HG03354 (cell line): ENCODE measurements at regions not wholly inside any gene's neighbourhood (a gene's known extent, or its start where the extent isn't known, plus 50 kb on each side); places are given as distances from the start of the nearest gene placed in this dataset.

Experiments
- ATAC-seq: cut with Tn5 transposase; IDR thresholded peaks from one replicate; pipeline ENCODE4 v1.9.1; 2021; ENCODE audit warnings: mild to moderate bottlenecking; ENCODE audit not compliant: unreplicated experiment, poor library complexity, severe bottlenecking

DNA sequence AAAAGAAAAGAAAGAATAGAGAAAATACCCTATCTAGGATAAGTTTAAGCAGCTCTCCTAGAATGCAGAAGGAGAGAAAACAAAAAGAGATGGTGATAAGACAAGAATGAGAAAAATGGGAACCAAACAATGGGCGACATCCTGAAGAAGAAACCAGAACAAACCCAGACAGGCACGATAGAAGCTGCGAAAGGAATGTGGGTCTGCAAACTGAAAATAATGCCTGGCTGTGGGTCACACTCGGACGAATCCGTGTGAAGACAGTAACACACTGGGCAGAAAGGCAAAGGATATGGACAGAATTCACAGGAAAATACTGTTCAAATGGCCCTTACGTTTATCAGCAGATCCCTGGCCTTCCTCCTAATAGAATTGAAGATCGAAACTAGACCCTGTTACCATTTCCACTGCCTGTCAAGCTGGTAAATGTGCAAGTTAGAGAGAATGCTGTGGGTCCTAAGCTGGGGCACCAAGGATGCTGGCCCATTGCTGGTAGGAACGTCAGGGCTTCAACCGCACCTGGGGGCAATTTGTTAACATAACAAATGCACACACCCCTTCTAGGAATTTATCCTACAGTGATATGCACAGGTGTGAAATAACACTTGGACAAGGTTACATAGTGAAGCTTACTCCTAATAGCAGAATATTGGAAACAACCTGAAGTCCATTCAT is 117.5 kb upstream of the RFLNA start:
- ATAC-seq = no peak

DNA sequence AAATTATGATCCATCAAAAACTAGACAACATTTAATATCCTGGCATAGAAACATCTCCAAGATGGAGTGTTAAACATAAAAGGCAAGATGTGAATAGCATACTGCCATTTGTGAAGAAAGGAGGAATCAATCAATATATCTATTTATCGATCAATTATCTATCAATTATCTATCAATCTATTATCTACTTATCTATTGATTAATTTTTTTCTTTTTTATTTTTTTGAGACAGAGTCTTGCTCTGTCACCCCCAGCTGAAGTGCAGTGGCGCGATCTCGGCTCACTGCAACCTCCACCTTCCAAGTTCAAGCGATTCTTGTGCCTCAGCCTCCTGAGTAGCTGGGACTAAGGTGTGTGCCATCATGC is 117.0 kb upstream of the RFLNA start:
- no peak for ATAC-seq

DNA sequence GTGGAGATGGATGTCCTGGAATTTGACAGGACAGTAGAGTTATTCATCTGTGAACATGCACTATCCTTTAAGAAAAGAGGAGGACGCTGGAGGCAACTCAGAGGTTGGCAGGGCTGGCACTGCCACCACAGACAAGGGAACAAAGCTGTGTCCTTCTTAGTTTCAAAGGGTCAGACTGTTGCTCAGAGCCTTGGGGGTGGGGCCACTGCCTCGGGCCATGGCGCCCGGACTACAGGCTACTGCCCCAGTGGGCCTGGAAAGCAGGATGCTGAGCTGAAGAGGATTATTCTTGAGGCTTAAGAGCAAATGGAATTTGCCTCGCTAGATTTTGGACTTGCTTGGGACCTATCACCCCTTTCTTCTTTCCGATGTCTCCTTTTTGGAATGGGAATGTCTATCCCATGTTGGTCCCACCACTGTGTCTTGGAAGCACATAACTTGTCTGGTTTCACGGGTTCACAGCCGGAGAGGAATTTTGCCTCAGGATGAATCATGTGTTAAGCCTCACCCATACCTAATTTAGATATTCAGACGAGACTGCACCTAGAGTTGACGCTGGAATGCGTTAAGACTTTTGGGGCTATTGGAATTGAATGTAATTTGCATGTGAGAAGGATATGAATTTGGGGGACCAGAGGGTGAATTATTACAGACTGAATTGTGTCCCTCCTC is 114.8 kb upstream of the RFLNA start:
- ATAC-seq = no peak

DNA sequence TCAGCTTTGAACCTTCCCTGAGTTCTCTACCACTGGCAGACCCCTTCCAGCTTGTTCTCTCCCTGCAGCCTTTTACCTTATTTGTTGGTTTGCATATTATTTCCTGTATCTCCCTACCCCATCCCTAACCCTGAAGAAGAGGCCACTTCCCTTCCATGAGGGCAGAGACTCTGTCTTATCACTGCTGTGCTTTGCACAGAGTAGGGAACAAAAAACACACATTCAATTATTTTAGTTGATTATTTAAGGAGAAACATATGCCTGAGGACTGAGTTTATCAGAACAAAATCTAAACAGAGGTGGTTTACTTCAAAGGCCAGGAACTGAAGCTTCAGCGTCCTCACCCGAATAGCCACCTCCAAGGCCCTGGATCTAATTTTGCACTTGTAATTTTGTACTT is 111.7 kb upstream of the RFLNA start:
- ATAC-seq = no peak

DNA sequence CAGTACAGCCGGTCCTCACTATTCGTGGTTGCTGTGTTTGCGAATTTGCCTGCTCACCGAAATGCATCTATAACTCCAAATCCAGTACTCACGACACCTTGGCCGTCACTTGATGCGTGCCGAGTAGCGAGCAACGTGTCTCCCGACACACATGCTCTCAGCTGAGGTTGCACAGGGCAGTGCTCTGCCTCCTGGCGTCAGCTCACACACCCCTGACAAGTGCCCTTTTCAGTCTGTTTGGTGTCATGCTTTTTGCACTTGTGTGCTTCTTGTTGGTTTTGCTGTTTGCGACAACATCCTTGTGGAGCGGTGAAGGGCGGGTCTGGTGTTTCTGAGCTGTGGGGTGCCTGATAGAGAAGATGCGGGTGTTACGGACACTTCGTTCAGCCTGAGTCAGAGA is 110.4 kb upstream of the RFLNA start:
- no peak for ATAC-seq

DNA sequence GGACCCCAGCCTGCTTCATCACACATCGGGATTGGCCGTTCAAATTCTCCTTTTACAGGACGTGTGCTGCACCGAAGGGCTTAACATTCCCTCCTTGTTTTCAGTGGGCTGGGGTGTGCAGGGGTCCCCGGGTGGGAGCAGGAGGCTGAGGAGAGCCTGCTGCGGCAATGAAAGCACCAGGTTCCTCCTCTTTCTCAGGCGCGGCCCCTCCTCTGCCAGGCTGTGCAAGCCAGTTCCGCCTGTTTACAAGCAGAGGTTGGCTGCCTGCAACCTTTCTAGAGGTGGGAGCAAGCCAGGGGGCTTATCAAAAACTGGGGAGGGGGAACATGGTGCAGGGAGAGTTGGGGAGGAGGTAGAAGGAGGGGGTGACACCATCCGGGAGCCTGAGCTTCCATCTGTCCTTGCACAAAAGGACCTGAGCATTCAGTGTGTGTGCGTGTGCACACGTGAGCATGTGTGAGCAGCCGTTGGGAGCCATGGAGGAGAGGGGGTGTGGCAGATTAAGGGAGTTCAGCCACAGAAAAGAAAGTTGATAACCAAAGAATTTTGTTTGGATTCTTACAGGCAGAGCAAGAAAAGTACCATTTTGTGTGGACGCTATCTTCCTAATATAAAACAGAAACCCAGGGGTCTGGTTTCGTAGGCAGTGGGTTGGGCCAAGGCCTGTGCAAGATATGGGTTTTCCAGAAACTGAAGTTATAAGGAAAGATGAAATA is 108.8 kb upstream of the RFLNA start:
- ATAC-seq = no peak

DNA sequence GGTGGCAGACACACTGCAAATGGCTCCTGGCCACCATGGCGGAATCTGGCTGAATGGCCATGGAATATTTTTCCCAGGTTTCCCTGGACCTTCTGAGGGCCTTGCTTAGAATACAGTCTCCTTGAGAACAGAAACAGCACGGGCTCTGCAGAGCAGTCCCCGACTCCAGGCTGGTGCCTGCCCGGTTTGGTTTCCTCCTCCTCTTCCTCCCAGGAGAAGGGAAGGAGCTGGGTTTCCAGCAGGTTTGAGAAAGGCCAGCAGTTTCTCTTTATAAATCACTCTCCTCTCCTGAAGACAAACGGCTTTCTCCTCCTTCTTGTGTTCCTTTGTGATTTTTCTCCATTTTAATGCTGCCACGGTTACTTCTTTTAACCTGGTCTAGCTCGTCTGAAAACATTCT is 106.8 kb upstream of the RFLNA start:
- ATAC-seq = no peak

DNA sequence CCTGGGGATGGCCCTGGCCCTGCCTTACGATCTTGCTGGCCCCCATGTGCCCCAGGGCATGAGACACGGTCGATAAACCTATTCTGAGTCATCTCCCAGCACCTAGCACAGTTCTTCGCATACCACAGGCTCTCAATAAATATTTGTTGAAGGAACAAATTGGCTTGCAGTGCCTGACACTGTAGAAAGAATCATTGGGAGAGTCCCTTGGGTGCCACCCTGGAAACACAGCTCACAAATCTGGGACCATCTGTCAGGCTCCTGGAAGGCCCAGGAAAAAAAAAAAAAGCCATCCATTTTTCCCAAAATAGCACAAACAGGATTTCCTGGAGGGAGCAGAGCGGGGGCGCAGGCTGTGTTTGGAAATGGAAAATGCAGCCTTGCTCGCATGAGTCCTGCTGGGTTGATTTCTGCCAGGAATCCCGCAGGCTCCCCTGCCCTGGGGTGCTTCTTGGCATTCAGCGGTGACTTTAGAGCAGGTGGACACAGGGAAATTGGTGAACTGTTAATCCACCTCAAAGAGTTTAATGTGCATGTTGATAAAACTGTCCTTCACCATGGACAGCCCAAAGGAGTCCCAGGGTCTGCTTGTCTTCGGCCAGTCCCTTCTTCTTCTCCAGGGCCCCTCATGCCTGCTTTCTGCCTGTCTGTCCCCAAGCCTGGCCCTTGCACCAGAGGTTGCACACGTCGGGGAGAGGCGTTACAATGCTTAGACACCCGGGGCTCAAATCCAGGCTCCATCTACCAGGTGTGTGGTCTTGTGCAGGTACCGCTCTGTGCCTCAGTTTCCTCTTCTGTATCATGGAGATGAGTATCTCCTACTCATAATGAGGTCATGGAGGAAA is 106.1 kb upstream of the RFLNA start:
- no peak for ATAC-seq

DNA sequence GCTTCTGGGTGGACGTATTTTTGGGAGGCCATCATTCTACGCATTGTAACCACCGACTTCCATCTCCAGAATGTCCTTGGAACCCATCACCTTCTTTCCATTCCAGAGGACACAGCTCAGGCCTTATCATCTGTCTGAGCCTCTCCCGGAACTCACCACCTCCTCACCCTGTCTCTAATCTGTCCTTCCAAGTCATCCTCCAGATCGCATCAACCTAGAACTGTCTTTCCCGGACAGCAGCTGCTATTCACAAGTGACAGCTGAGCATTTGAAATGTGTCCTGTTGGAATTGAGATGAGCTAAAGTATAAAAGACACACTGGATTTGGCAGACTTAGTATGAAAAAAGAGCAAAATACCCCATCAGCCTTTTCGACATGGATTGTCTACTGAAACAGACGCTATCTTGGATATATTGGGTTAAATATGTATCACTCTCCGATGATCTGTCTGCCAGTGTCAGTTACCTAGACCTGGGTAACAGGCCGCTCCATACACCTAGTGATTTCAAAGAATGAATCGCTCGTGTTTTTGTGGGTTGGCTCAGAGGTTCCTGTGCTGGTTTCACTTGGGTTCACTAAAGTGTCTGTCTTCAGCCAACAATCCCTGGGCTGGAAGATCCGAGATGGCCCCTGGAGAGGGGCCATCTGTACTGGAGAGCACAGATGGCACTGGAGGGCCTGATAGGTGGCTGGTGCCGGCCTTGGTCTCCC is 104.4 kb upstream of the RFLNA start:
- no peak for ATAC-seq

DNA sequence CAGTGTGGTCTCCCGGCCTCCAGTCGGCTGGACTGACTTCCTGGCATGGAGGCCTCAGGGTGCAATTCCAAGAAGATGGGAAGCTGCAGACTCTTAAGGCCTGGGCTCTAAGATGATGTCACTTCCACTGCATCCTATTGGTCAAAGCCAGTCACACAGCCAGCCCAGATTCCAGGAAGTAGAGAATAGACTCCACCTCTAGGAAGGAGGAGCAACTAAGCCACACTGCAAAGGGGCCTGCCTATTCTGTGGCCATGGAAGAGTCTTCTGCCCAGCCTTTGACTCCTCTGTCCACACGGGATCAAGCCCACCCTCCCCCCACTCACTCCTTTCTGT is 103.9 kb upstream of the RFLNA start:
- no peak for ATAC-seq

DNA sequence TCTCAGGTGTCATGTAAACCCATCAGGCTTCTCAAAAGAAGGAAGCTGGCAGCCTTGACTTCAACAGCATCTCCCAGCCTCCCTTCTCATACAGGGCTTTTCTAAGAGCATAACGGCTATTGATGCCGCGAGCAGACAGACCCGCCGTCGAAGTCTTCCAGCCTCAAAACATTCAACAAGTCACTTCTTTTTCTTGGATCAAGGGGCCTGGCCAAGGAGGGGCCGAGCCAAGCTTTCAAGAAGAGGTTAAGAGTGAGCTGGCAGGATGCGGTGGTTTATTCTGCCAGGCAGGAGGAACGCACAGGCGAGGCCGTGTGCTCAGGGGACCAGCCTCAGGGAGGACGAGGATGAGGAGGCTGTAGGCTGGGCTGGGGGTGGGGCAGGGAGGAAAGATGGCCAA is 102.9 kb upstream of the RFLNA start:
- no peak for ATAC-seq

DNA sequence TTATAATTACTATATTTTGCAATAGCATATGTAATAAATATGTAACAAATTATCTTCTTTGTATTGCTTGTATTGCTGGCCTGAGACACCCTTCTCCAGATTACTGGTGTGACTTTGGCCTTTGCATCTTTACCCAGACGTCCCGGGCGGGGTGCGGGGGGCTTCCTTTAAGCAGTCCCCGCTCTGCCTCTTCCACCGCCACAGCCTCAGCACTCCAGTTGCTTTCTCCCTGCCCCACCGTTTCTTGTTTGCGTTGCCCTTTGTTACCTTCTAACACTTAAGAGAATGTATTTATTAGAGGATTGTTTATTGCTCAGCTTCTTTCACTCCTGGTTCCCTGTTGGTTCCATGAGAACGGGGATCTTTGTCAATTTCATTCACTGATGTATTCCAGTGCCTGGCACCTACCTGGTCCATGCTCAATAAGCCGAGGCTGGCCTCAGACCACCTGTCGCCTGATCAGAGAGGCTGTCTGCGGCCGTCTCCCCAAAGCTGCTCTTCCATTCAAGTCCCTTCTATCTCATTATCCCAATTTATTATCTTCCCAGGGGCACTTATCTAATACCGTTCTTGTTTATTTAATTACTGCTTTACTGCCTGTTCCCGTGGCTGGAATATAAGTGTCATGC is 100.5 kb upstream of the RFLNA start:
- no peak for ATAC-seq

DNA sequence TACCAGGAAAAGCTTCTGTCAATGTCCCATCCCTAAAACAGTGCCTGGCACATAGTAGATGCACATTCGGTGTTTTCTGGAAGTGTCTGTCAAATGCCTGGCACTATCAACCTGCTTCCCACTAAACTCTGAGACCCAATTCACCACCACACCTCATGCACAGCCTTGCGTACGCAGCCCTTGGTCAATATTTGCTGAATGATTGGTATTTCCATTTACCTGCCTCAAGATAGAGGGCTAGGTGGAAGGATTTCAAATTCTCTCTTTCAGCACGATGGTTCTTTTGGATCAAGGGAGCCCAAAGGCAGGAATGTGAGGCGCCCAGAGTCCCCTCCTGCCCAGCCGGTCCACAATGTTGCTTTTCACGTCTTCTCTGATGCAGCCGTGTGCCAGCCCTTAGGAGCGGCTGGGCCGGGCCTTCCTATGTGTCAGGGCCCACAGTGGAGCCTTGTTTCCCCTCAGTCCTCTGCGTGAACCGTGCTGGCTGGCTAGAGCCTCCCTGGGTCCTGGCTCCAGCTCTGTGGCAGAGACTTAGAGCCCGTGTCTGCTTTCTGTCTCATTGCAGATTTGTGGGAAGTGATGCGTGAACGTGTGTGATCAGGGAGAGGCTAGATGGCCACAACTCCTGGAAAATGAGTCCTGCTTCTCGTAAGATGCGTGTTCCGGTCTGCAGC is 99.9 kb upstream of the RFLNA start:
- ATAC-seq = no peak

DNA sequence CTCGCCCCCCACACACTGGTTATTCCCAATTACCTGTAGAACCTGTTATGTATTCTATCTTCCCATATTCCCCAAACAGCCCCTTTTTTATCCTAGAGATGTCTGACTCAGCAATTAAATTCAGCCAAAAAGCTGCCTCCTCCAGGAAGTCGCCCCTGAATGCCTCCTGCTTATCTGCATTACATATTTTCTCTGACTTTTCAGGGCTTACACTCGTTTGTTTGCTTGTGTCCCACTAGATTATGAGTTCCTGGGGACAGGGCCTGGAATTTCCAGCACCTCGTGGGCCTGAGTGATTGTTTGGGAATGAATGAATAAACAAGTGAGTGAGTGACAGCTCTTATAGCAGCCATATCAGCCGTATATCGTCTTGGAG is 99.3 kb upstream of the RFLNA start:
- no peak for ATAC-seq

DNA sequence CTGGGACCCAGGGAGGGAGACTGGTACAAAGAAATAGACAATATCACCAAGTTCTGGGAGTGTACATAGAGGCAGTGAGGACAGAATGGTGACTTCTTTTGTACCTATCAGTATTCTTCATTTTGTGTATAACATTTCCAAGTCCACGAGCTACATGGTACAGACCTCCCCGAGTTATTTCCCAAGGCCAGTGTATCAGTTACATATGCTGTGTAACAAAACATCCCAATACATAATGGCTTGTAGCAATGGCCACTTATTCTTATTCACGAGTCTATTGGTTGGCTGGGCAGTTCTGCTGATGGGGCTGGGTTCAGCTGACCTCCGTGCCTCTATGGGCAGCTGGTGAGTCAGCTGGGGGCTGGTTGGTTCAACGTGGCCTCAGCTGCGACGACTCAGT is 98.7 kb upstream of the RFLNA start:
- ATAC-seq = no peak

DNA sequence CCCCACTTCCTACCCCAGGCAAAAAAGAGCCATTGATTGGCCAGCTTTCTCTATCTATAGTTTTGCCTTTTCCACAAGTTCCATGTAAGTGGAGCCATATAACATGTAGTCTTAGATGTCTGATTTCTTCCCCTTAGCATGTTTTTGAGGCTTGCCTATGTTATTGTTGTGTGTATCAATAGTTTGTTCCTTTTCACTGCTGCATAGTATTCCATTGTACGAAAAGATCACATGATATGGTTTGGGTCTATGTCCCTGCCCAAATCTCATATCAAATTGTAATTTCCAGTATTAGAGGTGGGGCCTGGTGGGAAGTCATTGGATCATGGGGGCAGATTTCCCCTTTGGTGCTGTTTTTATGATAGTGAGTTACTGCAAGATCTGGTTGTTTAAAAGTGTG is 93.6 kb upstream of the RFLNA start:
- no peak for ATAC-seq

DNA sequence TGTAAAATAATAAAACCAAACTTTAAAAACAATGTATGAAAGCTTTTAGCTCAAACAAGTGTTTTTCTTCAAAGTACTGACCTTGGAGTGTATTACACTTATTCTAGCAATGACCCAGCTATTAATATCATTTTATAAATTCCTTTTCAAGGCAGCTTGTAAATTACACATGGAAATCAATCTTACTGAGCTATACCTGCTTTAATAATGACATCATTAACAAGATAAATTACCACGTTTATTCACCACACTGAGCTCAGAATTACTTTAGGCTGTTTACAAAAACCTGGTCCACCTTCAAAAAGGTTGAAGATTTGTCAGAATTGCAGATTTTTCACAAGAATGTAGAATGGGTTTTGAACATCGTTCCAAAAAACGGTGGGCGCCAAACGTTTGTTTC is 91.7 kb upstream of the RFLNA start:
- ATAC-seq = no peak

DNA sequence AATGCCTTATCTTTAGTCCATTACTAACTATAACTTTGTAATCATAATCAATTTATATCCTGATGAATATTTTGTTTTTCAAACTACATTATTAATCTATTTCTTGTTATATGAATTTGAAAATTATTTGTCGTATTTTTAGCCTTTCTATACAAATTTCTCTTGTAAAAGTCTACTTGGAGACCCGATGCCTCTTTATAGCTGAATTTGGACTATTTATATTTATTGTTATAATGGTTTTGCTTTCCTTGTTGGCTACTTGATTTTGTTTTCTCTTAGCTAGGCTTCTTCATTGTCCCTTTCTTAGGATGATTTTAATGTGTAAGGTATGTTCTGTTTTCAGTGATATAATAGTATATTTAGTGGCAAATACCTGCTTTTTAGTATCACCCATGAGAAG is 89.5 kb upstream of the RFLNA start:
- no peak for ATAC-seq

DNA sequence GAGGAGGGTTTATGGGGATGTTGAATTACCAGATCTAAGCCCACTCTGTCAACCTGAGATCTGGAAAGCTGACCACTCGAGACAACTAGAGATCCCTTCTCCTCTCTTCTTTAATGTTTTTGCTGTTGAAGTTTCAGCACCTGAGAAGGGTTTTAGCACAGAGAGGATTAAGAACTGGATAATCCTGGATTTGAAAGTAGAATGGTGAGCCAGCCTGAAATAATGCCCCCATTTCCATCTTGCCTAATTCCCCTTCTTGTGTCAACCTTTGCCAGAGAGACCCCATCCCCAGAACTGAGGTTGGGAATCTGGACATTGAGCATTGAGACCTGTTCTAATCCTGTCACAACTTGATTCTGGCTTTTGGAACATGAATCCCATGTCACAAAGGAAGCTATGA is 87.8 kb upstream of the RFLNA start:
- ATAC-seq = no peak
